ENCODE measurements at regions not wholly inside any gene's neighbourhood (a gene's known extent, or its start where the extent isn't known, plus 50 kb on each side); places are given as distances from the start of the nearest gene placed in this dataset.

- TF ChIP-seq ATF7 (IDR thresholded peaks at IDR 0.05; ENCODE audit: low read depth) (no peak), MEF2A (IDR thresholded peaks at IDR 0.05; ENCODE audit: insufficient read depth, low read depth, low read length) (no peak), MYC (IDR thresholded peaks at IDR 0.05; ENCODE audit: insufficient read depth, insufficient read length, insufficient replicate concordance, low read length, severe bottlenecking) (no peak), BHLHE40 (IDR thresholded peaks at IDR 0.05; ENCODE audit: borderline replicate concordance in 1 of 2, low read depth in 2 of 2, low read length in 1 of 2) (no peak), SP1 (IDR thresholded peaks at IDR 0.05; ENCODE audit: low read depth, low read length) (no peak), NFYA (IDR thresholded peaks at IDR 0.05; ENCODE audit: borderline replicate concordance, low read depth, low read length) (no peak), GABPA (IDR thresholded peaks at IDR 0.05; ENCODE audit: low read depth) (no peak), CTCF (IDR thresholded peaks at IDR 0.05 in 2 of 3, conservative IDR thresholded peaks at IDR 0.05 in 1 of 3; ENCODE audit: control insufficient read depth in 2 of 3, extremely low read depth in 1 of 3, insufficient read depth in 1 of 3, low read depth in 3 of 3, low read length in 3 of 3) (no peak), NFIC (IDR thresholded peaks at IDR 0.05; ENCODE audit: low read depth, low read length) (no peak), EZH2 (IDR thresholded peaks at IDR 0.05; ENCODE audit: borderline replicate concordance, control insufficient read depth, low read depth, low read length) (no peak), TCF3 (IDR thresholded peaks at IDR 0.05; ENCODE audit: borderline replicate concordance, insufficient read depth, low read depth, low read length) (no peak)
These were observed 1403.3 kb upstream of the DDX18 start for GRCh38 chr2:116411211-116411610.

Measured in GM12878 (cell line).